ENCODE measurements at regions not wholly inside any gene's neighbourhood (a gene's known extent, or its start where the extent isn't known, plus 50 kb on each side); places are given as distances from the start of the nearest gene placed in this dataset.

DNA sequence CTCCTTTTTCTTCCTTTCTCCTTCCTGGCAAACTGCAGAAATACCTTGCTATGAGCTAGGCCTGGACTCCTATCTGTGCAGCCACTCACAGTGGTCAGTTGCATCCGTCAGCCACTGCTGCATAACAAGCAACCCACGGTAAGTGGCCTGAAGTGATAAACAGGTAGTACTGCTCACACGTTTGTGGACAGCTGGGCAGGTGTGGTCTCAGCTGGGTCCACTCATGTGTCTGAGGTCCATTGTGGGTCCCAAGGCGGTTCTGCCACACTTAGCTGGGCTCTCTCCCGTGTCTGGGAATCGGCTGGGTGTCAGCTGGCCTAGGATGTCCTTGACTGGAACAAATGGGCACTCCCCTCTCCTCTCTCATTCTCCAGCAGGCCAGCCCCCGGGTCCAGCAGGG lies 109.3 kb downstream of the BRD1 start:
- Histone ChIP-seq H4K20me1 (ENCODE audit: low read depth, low read length) (no peaks in the 10 kb centered on the region), H3K4me3 (ENCODE audit: insufficient read depth, low read length, poor library complexity, severe bottlenecking) (no peak overlapping the region), H2AFZ (ENCODE audit: low read depth, low read length, severe bottlenecking) (no peak overlapping the region), H3K4me2 (ENCODE audit: low read depth, low read length, poor library complexity, severe bottlenecking) (no peak overlapping the region), H3K27me3 (ENCODE audit: low read length) (no peaks in the 10 kb centered on the region), H3K9me3 (ENCODE audit: insufficient read depth, low read length) (no peaks in the 10 kb centered on the region), H3K27ac (ENCODE audit: low read depth, low read length) (no peak overlapping the region), H3K79me2 (ENCODE audit: insufficient read depth, low read length) (no peaks in the 10 kb centered on the region), H3K36me3 (ENCODE audit: low read length) (no peaks in the 10 kb centered on the region), H3F3A (ENCODE audit: insufficient read depth) (no peaks in the 10 kb centered on the region), H3K9ac (ENCODE audit: low read length) (no peak overlapping the region), H3K9me2 (replicated peaks; ENCODE audit: insufficient read depth, low read length) (no peaks in the 10 kb centered on the region)
- TF ChIP-seq, protein P1, sequence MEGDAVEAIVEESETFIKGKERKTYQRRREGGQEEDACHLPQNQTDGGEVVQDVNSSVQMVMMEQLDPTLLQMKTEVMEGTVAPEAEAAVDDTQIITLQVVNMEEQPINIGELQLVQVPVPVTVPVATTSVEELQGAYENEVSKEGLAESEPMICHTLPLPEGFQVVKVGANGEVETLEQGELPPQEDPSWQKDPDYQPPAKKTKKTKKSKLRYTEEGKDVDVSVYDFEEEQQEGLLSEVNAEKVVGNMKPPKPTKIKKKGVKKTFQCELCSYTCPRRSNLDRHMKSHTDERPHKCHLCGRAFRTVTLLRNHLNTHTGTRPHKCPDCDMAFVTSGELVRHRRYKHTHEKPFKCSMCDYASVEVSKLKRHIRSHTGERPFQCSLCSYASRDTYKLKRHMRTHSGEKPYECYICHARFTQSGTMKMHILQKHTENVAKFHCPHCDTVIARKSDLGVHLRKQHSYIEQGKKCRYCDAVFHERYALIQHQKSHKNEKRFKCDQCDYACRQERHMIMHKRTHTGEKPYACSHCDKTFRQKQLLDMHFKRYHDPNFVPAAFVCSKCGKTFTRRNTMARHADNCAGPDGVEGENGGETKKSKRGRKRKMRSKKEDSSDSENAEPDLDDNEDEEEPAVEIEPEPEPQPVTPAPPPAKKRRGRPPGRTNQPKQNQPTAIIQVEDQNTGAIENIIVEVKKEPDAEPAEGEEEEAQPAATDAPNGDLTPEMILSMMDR (IDR thresholded peaks at IDR 0.05; ENCODE audit: insufficient read depth, low read length, poor library complexity, severe bottlenecking), result no peak
- TF ChIP-seq EZH2phosphoT487 (conservative IDR thresholded peaks at IDR 0.05; ENCODE audit: low read length), result no peak

DNA sequence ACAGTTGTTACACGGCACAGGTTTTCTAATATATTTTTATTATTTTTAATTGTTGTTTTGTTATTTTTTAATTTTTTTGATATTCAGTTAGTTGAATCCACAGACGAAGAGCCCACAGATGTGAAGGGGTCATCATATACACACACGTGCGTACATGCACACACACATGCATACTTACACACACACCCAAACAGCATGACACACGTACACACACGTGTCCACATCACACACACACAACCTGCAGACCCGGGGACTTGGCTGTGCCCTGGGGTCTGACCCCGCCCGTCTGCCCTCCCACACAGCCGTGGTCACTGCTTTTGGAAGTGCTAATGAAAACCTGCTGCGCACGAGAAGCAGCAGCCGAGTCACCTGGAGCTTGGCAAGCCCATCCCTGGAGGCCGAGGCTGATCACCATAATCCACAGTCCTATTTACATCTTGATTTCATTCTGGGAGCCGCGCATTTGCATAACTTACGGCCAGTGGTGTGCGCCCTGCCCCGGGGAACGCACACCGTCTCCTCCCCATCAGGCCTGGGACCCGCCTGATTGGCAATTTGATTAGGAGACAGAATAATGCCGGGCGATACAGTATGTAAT lies 110.3 kb downstream of the BRD1 start:
- Histone ChIP-seq H4K20me1 (ENCODE audit: low read depth, low read length) (no peaks in the 10 kb centered on the region), H3K9me3 (ENCODE audit: insufficient read depth, low read length) (no peaks in the 10 kb centered on the region), H3K9me2 (replicated peaks; ENCODE audit: insufficient read depth, low read length) (no peaks in the 10 kb centered on the region), H3K9ac (ENCODE audit: low read length) (no peak overlapping the region), H3K36me3 (ENCODE audit: low read length) (no peaks in the 10 kb centered on the region), H3K79me2 (ENCODE audit: insufficient read depth, low read length) (no peaks in the 10 kb centered on the region), H2AFZ (ENCODE audit: low read depth, low read length, severe bottlenecking) (no peak overlapping the region), H3K4me2 (ENCODE audit: low read depth, low read length, poor library complexity, severe bottlenecking) (no peak overlapping the region), H3F3A (ENCODE audit: insufficient read depth) (no peaks in the 10 kb centered on the region), H3K27ac (ENCODE audit: low read depth, low read length) (no peak overlapping the region), H3K4me3 (ENCODE audit: insufficient read depth, low read length, poor library complexity, severe bottlenecking) (no peak overlapping the region), H3K27me3 (ENCODE audit: low read length) (no peaks in the 10 kb centered on the region)
- TF ChIP-seq, protein P1 (IDR thresholded peaks at IDR 0.05; ENCODE audit: insufficient read depth, low read length, poor library complexity, severe bottlenecking), result no peak
- TF ChIP-seq EZH2phosphoT487 (conservative IDR thresholded peaks at IDR 0.05; ENCODE audit: low read length), result no peak

DNA sequence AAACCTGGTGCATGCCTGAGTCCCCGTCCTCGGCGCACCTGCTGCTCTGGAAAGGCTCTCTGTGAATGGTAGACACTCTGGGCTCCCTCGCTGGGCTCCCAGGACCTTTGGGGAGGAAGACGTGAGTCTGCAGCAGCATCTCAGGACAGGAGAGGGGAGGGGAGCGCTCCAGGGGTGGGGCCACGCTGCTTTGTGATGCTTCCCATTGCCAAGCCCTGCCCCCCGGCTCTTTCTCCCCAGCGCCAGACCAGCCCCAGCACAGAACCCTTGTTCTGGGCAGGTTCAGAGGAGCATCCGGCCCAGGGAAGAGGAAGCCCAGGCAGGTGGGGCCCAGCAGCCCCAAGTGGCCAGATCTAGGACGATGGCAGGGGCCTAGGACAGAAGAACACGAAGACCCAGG lies 111.2 kb downstream of the BRD1 start:
- Histone ChIP-seq H3K79me2 (ENCODE audit: insufficient read depth, low read length) (no peaks in the 10 kb centered on the region), H3K4me2 (ENCODE audit: low read depth, low read length, poor library complexity, severe bottlenecking) (no peak overlapping the region)
- TF ChIP-seq EZH2phosphoT487 (conservative IDR thresholded peaks at IDR 0.05; ENCODE audit: low read length), result no peak
- TF ChIP-seq, protein P1 (IDR thresholded peaks at IDR 0.05; ENCODE audit: insufficient read depth, low read length, poor library complexity, severe bottlenecking), result no peak

More for the DNA sequence above, 111.2 kb downstream of the BRD1 start:
- Histone ChIP-seq H3K27me3 (ENCODE audit: low read length) (no peaks in the 10 kb centered on the region), H3K9me2 (replicated peaks; ENCODE audit: insufficient read depth, low read length) (no peaks in the 10 kb centered on the region), H3K27ac (ENCODE audit: low read depth, low read length) (no peak overlapping the region), H3F3A (ENCODE audit: insufficient read depth) (no peaks in the 10 kb centered on the region), H2AFZ (ENCODE audit: low read depth, low read length, severe bottlenecking) (no peak overlapping the region), H3K4me3 (ENCODE audit: insufficient read depth, low read length, poor library complexity, severe bottlenecking) (no peak overlapping the region), H4K20me1 (ENCODE audit: low read depth, low read length) (no peaks in the 10 kb centered on the region), H3K9ac (ENCODE audit: low read length) (no peak overlapping the region), H3K36me3 (ENCODE audit: low read length) (no peaks in the 10 kb centered on the region), H3K9me3 (ENCODE audit: insufficient read depth, low read length) (no peaks in the 10 kb centered on the region)
